Epithelial cell of esophagus (primary cell): ENCODE measurements at regions not wholly inside any gene's neighbourhood (a gene's known extent, or its start where the extent isn't known, plus 50 kb on each side); places are given as distances from the start of the nearest gene placed in this dataset.

Experiments
- DNase-seq: peaks from one replicate; pipeline ENCODE4 v3.0.0; 2010; ENCODE audit warnings: low read depth
- H3K4me3 ChIP-seq: 2 replicates; pipeline ENCODE4 v1.5.1; 2011; ENCODE audit warnings: mild to moderate bottlenecking, low read length, control low read depth
- TF ChIP-seq, protein P1 (sequence below): IDR thresholded peaks from 2 replicates; pipeline ENCODE4 v1.5.1; 2011; ENCODE audit warnings: low read depth, mild to moderate bottlenecking, low read length, control low read depth, inconsistent platforms; ENCODE audit not compliant: insufficient read depth; ENCODE audit errors: missing control alignments

DNA sequence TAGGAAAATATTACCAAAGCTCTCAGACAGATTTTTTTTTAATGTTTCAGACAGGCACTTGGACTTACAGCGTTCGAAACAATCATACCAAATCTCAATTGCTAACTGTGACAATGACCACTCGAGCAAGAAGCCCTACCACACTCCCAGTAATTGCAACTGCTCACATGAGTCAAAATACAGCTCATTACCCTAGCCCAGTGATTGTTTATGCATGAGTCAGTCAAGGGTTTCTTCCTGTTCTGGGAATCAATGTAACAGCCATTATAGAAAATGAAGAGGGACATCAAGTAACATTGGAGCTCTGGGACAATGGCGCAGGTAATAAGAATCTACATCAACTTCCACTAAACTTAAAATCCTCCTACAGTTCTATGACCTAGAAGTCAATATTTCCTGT, 56.1 kb upstream of the SH3GLB1 start:
- TF ChIP-seq, protein P1, sequence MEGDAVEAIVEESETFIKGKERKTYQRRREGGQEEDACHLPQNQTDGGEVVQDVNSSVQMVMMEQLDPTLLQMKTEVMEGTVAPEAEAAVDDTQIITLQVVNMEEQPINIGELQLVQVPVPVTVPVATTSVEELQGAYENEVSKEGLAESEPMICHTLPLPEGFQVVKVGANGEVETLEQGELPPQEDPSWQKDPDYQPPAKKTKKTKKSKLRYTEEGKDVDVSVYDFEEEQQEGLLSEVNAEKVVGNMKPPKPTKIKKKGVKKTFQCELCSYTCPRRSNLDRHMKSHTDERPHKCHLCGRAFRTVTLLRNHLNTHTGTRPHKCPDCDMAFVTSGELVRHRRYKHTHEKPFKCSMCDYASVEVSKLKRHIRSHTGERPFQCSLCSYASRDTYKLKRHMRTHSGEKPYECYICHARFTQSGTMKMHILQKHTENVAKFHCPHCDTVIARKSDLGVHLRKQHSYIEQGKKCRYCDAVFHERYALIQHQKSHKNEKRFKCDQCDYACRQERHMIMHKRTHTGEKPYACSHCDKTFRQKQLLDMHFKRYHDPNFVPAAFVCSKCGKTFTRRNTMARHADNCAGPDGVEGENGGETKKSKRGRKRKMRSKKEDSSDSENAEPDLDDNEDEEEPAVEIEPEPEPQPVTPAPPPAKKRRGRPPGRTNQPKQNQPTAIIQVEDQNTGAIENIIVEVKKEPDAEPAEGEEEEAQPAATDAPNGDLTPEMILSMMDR = no peak

DNA sequence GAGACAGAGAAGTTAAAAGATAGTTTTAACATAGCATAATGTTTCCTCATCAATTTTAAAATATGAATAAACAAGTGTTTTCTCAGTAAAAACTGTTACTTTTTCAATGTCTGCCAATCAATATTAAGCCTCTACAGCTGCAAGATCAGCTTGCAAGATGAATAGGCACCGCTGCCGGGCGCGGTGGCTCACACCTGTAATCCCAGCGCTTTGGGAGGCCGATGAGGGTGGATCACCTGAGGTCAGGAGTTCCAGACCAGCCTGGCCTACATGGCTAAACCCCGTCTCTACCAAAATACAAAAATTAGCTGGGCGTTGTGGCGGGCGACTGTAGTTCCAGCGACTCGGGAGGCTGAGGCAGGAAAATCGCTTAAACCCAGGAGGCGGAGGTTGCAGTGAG, 54.8 kb upstream of the SH3GLB1 start:
- no peak overlapping the region for H3K4me3 ChIP-seq
- DNase-seq = no peak
- TF ChIP-seq, protein P1 = no peak

More for the DNA sequence above, 56.1 kb upstream of the SH3GLB1 start:
- H3K4me3 ChIP-seq = no peak overlapping the region
- DNase-seq = peak; percentile 92

DNA sequence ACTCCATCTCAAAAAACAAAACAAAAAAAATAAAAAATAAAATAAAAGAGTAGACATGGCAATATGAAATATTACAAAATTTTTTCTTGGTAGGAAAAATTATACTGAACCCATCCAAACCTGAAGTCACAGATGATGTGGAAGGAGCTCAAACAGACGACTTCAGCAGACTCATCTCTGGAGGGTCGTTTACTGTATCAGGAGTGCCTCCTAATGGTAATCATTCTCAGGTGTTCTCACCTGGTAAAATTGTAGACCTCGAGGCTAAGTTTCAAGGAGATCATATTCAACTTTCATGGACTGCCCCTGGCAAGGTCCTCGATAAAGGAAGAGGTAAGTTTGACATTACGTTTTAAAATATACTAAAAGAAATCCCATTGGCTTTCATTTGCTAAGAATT, 54.3 kb upstream of the SH3GLB1 start:
- peak; percentile 48 for DNase-seq
- H3K4me3 ChIP-seq = no peak overlapping the region
- TF ChIP-seq, protein P1 = no peak
